K562 (cell line): ENCODE measurements at regions not wholly inside any gene's neighbourhood (a gene's known extent, or its start where the extent isn't known, plus 50 kb on each side); places are given as distances from the start of the nearest gene placed in this dataset.

Experiments
- ATAC-seq: fragments of 200-7000 bp; cut with Tn5 transposase; 3 replicates; pipeline ENCODE4 v1.9.1; 2020; ENCODE audit warnings: moderate library complexity
- BruUV-seq: library from RNA; stranded (reverse); fragments of 400-500 nt; replicated peaks from 2 replicates; lab custom pipeline; 2021; lab: Mats Ljungman, UMichigan
- CTCF ChIA-PET: fragments of 300-600 bp; formaldehyde crosslinking; extraction: SDS; loops from one replicate; lab custom pipeline; 2021; ENCODE audit warnings: low intra/inter-chr PET ratio; lab: Yijun Ruan, JAX
- POLR2A ChIA-PET: fragments of 300-600, 350-650 bp; sonication (Branson Sonifier 250); formaldehyde crosslinking; extraction: SDS; loops from one replicate; lab custom pipeline; 2021; ENCODE audit warnings: antibody characterized with exemption, inconsistent platforms; lab: Yijun Ruan, JAX
- DNase-seq, 4 experiments: peaks; one replicate each; pipeline versions ENCODE4 v3.0.0 to v3.0.0-alpha.2; 2011 to 2018; ENCODE audit warnings: low spot score in 3 of 4, mixed read lengths in 3 of 4; ENCODE audit errors: extremely low read depth in 1 of 4
- FAIRE-seq: peaks from 2 replicates; lab custom pipeline; 2011; peaks lifted over from hg19 to GRCh38; lab: Jason Lieb, UNC
- H2AFZ ChIP-seq: 2 replicates; pipeline ENCODE4 v1.6.0; 2011; ENCODE audit warnings: low read depth, low read length, control low read depth, inconsistent platforms
- H3K27ac ChIP-seq: fragments of 200-600 bp; 3 replicates; pipeline ENCODE4 v1.8.0; 2011; ENCODE audit warnings: low read depth, mild to moderate bottlenecking, control low read depth, inconsistent platforms, low read length, moderate library complexity, mixed read lengths; ENCODE audit errors: extremely low read depth
- H3K27me3 ChIP-seq, 2 experiments: fragments of 300-600 bp in 1 of 2; 2 replicates in 1 of 2; 3 replicates in 1 of 2; pipeline versions ENCODE4 v1.6.0 to v1.8.0; 2011; ENCODE audit warnings: inconsistent platforms in 2 of 2, low read length in 2 of 2, mild to moderate bottlenecking in 1 of 2, mixed read lengths in 1 of 2, moderate library complexity in 1 of 2; ENCODE audit not compliant: control insufficient read depth in 2 of 2, insufficient read depth in 2 of 2
- H3K36me3 ChIP-seq: fragments of 300-600 bp; 3 replicates; pipeline ENCODE4 v1.8.0; 2011; ENCODE audit warnings: mild to moderate bottlenecking, low read length, inconsistent platforms; ENCODE audit not compliant: control insufficient read depth, insufficient read depth
- H3K4me1 ChIP-seq, 2 experiments: fragments of 200-600 bp in 1 of 2; replicated peaks in 1 of 2; 2 replicates in 1 of 2; 3 replicates in 1 of 2; pipeline versions ENCODE4 v1.5.1 to v1.8.0; 2011; ENCODE audit warnings: inconsistent platforms in 2 of 2, low read length in 2 of 2, mild to moderate bottlenecking in 1 of 2, mixed read lengths in 1 of 2, moderate library complexity in 1 of 2; ENCODE audit not compliant: control insufficient read depth in 2 of 2, insufficient read depth in 2 of 2
- H3K4me2 ChIP-seq: 2 replicates; pipeline ENCODE4 v1.6.1; 2011; ENCODE audit warnings: low read length, control low read depth, inconsistent platforms, mixed read lengths; ENCODE audit not compliant: insufficient read depth
- H3K4me3 ChIP-seq: fragments of 200-600 bp; sonication (generic), shearing (Covaris generic); 2 replicates; pipeline ENCODE4 v1.5.1; 2016; ENCODE audit warnings: control low read depth, inconsistent platforms
- H3K79me2 ChIP-seq: fragments of 200-600 bp; 3 replicates; pipeline ENCODE4 v1.8.0; 2011; ENCODE audit warnings: low read length, inconsistent platforms; ENCODE audit not compliant: control insufficient read depth, insufficient read depth
- H3K9ac ChIP-seq, 2 experiments: 2 replicates each; pipeline versions ENCODE4 v1.6.0 to v1.6.1; 2011; ENCODE audit warnings: low read depth in 2 of 2, low read length in 2 of 2, control low read depth in 1 of 2, inconsistent platforms in 1 of 2, mild to moderate bottlenecking in 1 of 2, mixed read lengths in 1 of 2; ENCODE audit not compliant: insufficient read depth in 1 of 2
- H3K9me1 ChIP-seq: one replicate; pipeline ENCODE4 v1.6.0; 2011; ENCODE audit warnings: inconsistent platforms, mild to moderate bottlenecking, low read length, moderate library complexity; ENCODE audit not compliant: control insufficient read depth, insufficient read depth
- H3K9me3 ChIP-seq: replicated peaks from 2 replicates; pipeline ENCODE4 v1.5.1; 2011; ENCODE audit warnings: low read depth, low read length, inconsistent platforms; ENCODE audit not compliant: control insufficient read depth, insufficient read depth
- H4K20me1 ChIP-seq: replicated peaks from 2 replicates; pipeline ENCODE4 v1.6.1; 2011; ENCODE audit warnings: low read length, inconsistent platforms, mixed read lengths; ENCODE audit not compliant: control insufficient read depth, insufficient read depth
- AFF4 ChIP-seq: sonication (generic); formaldehyde crosslinking; IDR thresholded peaks from 2 replicates; pipeline ENCODE4 v1.8.0; 2023; ENCODE audit warnings: mild to moderate bottlenecking, missing genetic modification reagents
- EWSR1 ChIP-seq: fragments of 450-650 bp; IDR thresholded peaks from 2 replicates; pipeline ENCODE4 v1.6.1; 2018; ENCODE audit warnings: borderline replicate concordance, mild to moderate bottlenecking, low read depth, moderate library complexity; ENCODE audit not compliant: partially characterized antibody
- GTF2B ChIP-seq: IDR thresholded peaks from 2 replicates; pipeline ENCODE4 v1.6.1; 2011; ENCODE audit not compliant: insufficient read length; ENCODE audit errors: extremely low read depth
- HMG20A ChIP-seq: fragments of 450-650 bp; formaldehyde crosslinking; conservative IDR thresholded peaks from 2 replicates; pipeline ENCODE4 v1.4.0; 2020; ENCODE audit warnings: mild to moderate bottlenecking, mixed read lengths
- PHF20 ChIP-seq: fragments of 450-650 bp; IDR thresholded peaks from 2 replicates; pipeline ENCODE4 v1.6.1; 2018; ENCODE audit not compliant: partially characterized antibody
- RNF219 ChIP-seq: fragments of 250-450 bp; sonication (Bioruptor Pico); IDR thresholded peaks from 2 replicates; pipeline ENCODE4 v1.5.0; 2022; ENCODE audit warnings: mild to moderate bottlenecking
- RUNX1 ChIP-seq: sonication (generic); IDR thresholded peaks from 2 replicates; pipeline ENCODE4 v1.6.1; 2016; ENCODE audit warnings: antibody characterized with exemption, low read depth
- TEAD1 ChIP-seq, 2 experiments: fragments of 450-650 bp in 1 of 2; sonication (generic) in 1 of 2; formaldehyde crosslinking; IDR thresholded peaks; 2 replicates each; pipeline versions ENCODE4 v1.4.0 to v1.8.0; 2020 to 2022; ENCODE audit warnings: mild to moderate bottlenecking in 2 of 2, missing genetic modification reagents in 1 of 2
- TEAD2 ChIP-seq: fragments of 450-650 bp; IDR thresholded peaks from 2 replicates; pipeline ENCODE4 v1.6.1; 2016; ENCODE audit warnings: missing genetic modification characterization, control low read depth, missing compliant biosample characterization
- YBX1 ChIP-seq: fragments of 450-650 bp; IDR thresholded peaks from 2 replicates; pipeline ENCODE4 v1.7.1; 2016; ENCODE audit warnings: mild to moderate bottlenecking
- ZNF695 ChIP-seq: fragments of 450-650 bp; formaldehyde crosslinking; IDR thresholded peaks from 2 replicates; pipeline ENCODE4 v1.4.0; 2020; ENCODE audit warnings: mild to moderate bottlenecking, moderate library complexity
- ZNF785 ChIP-seq: fragments of 250-450 bp; sonication (Bioruptor Pico); IDR thresholded peaks from 2 replicates; pipeline ENCODE4 v1.4.0; 2020; ENCODE audit warnings: mild to moderate bottlenecking
- in situ Hi-C: fragments of 300-500 bp; cut with MboI; formaldehyde crosslinking; loops from 4 replicates; pipeline ENCODE4 v1.15.0; 2018; ENCODE audit warnings: inconsistent platforms, mixed read lengths
- intact Hi-C: fragments of 100-400 bp; cut with micrococcal nuclease; formaldehyde crosslinking; loops from 2 replicates; pipeline ENCODE4 v1.14.2; 2022
- TF ChIP-seq, protein P1 (sequence below): sonication (generic); formaldehyde crosslinking; IDR thresholded peaks from 2 replicates; pipeline ENCODE4 v1.8.0; 2022; ENCODE audit warnings: mild to moderate bottlenecking, missing genetic modification reagents
- TF ChIP-seq, protein P2 (sequence below): fragments of 450-650 bp; formaldehyde crosslinking; conservative IDR thresholded peaks from 2 replicates; pipeline ENCODE4 v1.4.0; 2022; ENCODE audit warnings: mild to moderate bottlenecking, missing genetic modification characterization

DNA sequence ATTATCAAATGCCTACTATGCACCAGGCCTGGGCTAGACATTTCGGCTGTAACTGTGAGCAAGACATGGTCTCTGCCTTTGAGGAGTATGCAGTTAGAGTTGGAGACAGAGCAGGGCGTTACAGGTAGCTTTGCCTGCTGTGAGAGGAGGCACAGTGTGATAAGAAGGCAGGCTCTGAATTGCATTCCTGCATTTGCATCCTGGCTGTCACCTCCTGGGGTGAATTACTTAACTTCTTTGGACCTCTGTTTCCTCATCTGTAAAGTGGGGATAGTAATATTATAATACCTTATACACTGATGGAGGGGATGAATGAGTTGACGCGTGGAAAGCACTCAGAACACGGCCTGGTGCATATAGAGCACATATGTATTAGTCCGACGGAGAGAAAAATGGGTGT is 118.1 kb upstream of the ARHGAP20 start (continued):
- no peak for TF ChIP-seq GTF2B
- TF ChIP-seq HMG20A (CRISPR knock-in tag) = no peak
- TF ChIP-seq TEAD1 (CRISPR knock-in tag; IDR thresholded peaks at IDR 0.05) = no peak
- TF ChIP-seq ZNF785 (CRISPR knock-in tag) = no peak
- TF ChIP-seq TEAD2 (tag) = no peak

- no peaks in the 10 kb centered on the region for H3K79me2 ChIP-seq
- no peaks in the 10 kb centered on the region for H3K36me3 ChIP-seq
- H3K4me1 ChIP-seq = no peaks in the 10 kb centered on the region
- H3K27ac ChIP-seq = no peak overlapping the region
- no peak overlapping the region for H3K4me3 ChIP-seq
- H4K20me1 ChIP-seq = no peaks in the 10 kb centered on the region
- intact Hi-C loops = no loop called here
- no peak for TF ChIP-seq RUNX1
- no peak for TF ChIP-seq RNF219 (CRISPR knock-in tag)
- TF ChIP-seq, protein P1, sequence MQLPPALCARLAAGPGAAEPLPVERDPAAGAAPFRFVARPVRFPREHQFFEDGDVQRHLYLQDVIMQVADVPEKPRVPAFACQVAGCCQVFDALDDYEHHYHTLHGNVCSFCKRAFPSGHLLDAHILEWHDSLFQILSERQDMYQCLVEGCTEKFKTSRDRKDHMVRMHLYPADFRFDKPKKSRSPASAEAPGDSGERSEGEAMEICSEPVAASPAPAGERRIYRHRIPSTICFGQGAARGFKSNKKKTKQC (CRISPR knock-in tag) = no peak
- no peak for TF ChIP-seq YBX1
- TF ChIP-seq PHF20 = no peak
- no peak for TF ChIP-seq EWSR1
- TF ChIP-seq ZNF695 (CRISPR knock-in tag) = no peak
- TF ChIP-seq, protein P2, sequence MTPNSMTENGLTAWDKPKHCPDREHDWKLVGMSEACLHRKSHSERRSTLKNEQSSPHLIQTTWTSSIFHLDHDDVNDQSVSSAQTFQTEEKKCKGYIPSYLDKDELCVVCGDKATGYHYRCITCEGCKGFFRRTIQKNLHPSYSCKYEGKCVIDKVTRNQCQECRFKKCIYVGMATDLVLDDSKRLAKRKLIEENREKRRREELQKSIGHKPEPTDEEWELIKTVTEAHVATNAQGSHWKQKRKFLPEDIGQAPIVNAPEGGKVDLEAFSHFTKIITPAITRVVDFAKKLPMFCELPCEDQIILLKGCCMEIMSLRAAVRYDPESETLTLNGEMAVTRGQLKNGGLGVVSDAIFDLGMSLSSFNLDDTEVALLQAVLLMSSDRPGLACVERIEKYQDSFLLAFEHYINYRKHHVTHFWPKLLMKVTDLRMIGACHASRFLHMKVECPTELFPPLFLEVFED (CRISPR knock-in tag) = no peak
- no peak for TF ChIP-seq AFF4 (CRISPR knock-in tag)
- TF ChIP-seq, all 486 proteins: peak for 0
- Histone ChIP-seq H3K9ac (no peak overlapping the region), H2AFZ (no peak overlapping the region), H3K9me1 (no peaks in the 10 kb centered on the region), H3K27me3 (no peaks in the 10 kb centered on the region), H3K4me2 (no peak overlapping the region), H3K9me3 (no peaks in the 10 kb centered on the region; the same call in 1 of the 2 replicates)
- ChIA-PET POLR2A (no interaction called here), CTCF (no interaction called here)
- no peak for FAIRE-seq
- no peak for DNase-seq
- BruUV-seq = no TSS peak
- in situ Hi-C loops = no loop called here
- ATAC-seq = no peak
These were observed 117.6 kb upstream of the ARHGAP20 start for GRCh38 chr11:110829873-110830272.
